ENCODE measurements at regions not wholly inside any gene's neighbourhood (a gene's known extent, or its start where the extent isn't known, plus 50 kb on each side); places are given as distances from the start of the nearest gene placed in this dataset.
"Not testable (repeated sequence)": the region's sequence is repeated elsewhere in the genome, so short reads cannot be mapped to it uniquely, and the experiment has no call there.

DNA sequence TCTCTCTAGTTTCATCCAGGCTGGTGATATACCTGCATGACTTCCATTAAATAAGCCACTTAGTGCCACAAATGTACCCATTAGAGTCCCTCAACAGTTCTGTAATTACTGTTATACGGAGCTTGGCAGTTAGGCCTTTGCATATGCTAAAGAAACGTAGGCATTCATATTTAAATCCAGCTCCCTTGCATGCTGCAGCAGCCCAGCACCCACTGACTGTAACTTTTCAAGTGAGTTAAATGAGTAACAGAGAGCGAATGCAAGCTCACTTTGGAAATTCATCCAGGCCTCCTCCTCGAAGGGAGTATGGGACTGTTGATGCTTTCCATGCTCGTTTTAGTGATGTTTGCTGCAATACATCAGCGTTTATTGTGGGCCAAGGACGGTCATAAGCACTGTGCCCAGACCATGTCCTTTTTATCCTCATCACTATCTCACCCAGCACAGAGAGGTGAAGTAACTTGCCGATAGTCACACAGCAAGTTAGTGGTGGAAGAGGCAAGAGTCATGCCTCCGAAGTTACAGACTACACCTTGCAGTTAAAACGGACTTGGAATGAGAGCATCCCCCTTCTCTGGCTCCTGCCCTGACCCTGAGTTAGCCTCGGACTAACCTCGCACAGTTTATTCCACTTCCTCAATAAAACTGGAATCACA, 179.4 kb upstream of the PDE10A start:
- DNase-seq (no peak), ATAC-seq (no peak)
- no peaks in the 10 kb centered on the region for H3K9me3 ChIP-seq
- intact Hi-C loops (cut with DNase I) = no loop called here
- peaks cover 0 to 4% of the 10 kb centered on the region in 2 donors for H3K27me3 ChIP-seq
- TF ChIP-seq POLR2A (IDR thresholded peaks at IDR 0.05) (no peak), CTCF (IDR thresholded peaks at IDR 0.05) (no peak)
- H3K36me3 ChIP-seq = no peaks in the 10 kb centered on the region
- H3K4me1 ChIP-seq = peaks cover 0 to 10% (median 5%) of the 10 kb centered on the region in 4 donors
- no peak overlapping the region for H3K4me3 ChIP-seq
- no peak overlapping the region for H3K27ac ChIP-seq
- WGBS (ENCODE audit: insufficient coverage, low coverage, low lambda C conversion rate, missing lambda C conversion rate) = 71% methylated on average over 11 of the region's 12 CpGs

GRCh38 chr6:165841153-165841558, 178.1 kb upstream of the PDE10A start:
- WGBS (ENCODE audit: insufficient coverage, low coverage, low lambda C conversion rate, missing lambda C conversion rate) = 19% methylated on average over 4 of the region's 9 CpGs

DNA sequence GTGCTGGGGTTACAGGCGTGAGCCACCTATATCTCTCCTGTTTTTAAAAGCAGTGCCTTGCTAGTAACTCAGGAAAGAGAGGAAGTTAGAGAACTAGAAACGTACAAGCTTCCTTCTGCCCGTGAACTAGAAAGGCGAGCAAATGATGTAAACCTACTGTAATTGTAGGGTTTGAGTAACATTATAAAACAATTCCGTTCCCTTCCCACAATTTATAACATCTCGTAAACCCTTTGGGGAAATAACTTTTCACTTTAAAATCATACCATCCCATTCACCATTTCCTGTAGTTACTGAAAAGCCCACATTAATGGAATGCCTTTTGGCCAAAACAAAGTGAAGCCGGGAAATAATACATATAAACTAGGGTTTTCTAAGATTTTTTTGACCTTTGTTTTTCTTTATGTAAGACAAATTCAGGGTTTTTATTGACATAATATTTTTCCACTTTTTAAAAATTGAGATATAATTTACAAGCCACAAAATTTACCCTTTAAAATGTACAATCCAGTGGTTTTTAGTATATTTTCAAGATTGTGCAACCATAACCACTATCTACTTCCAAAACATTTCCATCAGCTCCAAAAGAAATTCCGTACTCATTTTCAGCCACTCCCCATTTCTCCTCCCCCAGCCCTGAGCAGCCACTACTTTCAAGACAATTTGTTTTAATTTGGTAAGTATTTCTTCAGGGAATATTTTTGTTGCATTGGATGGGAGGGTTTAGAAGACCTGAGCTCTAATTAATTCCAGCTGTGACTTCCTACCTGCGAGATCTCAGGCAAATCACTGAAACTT, 175.1 kb upstream of the PDE10A start:
- no peak for ATAC-seq
- Histone ChIP-seq H3K4me1 (peaks cover 0 to 30% (median 12%) of the 10 kb centered on the region in 4 donors), H3K36me3 (no peaks in the 10 kb centered on the region), H3K27me3 (peaks cover 0 to 4% of the 10 kb centered on the region in 2 donors), H3K4me3 (no peak overlapping the region), H3K27ac (no peak overlapping the region), H3K9me3 (no peaks in the 10 kb centered on the region)
- no peak for DNase-seq
- intact Hi-C loops (cut with DNase I) = no loop called here
- WGBS (ENCODE audit: insufficient coverage, low coverage, low lambda C conversion rate, missing lambda C conversion rate) = 68% methylated on average over 9 of the region's 9 CpGs
- TF ChIP-seq POLR2A (IDR thresholded peaks at IDR 0.05) (no peak), CTCF (IDR thresholded peaks at IDR 0.05) (no peak)

More at GRCh38 chr6:165841153-165841558, 178.1 kb upstream of the PDE10A start:
- no peak overlapping the region for H3K4me3 ChIP-seq
- peak; percentile 74 to 94 (median 90) for ATAC-seq
- H3K27me3 ChIP-seq = peaks cover 0 to 4% of the 10 kb centered on the region in 2 donors
- no peaks in the 10 kb centered on the region for H3K36me3 ChIP-seq
- peaks cover 0 to 10% (median 5%) of the 10 kb centered on the region in 4 donors for H3K4me1 ChIP-seq
- TF ChIP-seq CTCF (IDR thresholded peaks at IDR 0.05) (no peak), POLR2A (IDR thresholded peaks at IDR 0.05) (no peak)
- no peaks in the 10 kb centered on the region for H3K9me3 ChIP-seq
- peak in 1 of 3 donors; percentile 53 for DNase-seq
- no peak overlapping the region for H3K27ac ChIP-seq
- intact Hi-C loops (cut with DNase I) = no loop called here

GRCh38 chr6:165836648-165837047, 173.6 kb upstream of the PDE10A start:
- H3K27ac ChIP-seq; intact Hi-C loops (cut with DNase I); H3K4me3 ChIP-seq; H3K9me3 ChIP-seq; ATAC-seq; H3K36me3 ChIP-seq; DNase-seq; H3K27me3 ChIP-seq: not testable (repeated sequence)
- peaks cover 0 to 30% (median 12%) of the 10 kb centered on the region in 4 donors for H3K4me1 ChIP-seq
- 83% methylated on average over 4 of the region's 4 CpGs for WGBS (ENCODE audit: insufficient coverage, low coverage, low lambda C conversion rate, missing lambda C conversion rate)

DNA sequence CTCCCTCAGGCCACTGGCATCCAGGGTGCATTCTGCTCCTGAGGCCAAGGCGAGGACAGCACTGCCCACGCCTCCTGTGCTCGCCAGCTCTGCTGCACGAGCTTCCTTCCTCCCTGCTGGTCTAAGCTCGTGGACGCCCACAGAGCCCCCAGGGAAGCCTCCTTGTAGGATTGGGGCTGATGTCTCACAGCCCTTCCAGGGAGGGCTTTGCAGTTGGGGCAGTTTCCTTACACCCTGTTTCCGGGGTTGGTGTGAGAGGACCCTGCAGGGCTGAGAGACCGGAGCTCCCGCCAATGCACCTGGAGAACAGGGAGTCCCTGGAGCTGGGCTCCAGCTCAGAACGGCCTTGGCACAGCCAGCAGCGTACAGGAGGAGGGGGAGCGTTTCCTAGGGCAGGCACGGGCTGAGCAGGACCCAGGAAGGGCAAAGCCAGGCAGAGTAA, 172.4 kb upstream of the PDE10A start:
- H3K27ac ChIP-seq = no peak overlapping the region
- intact Hi-C loops (cut with DNase I) = no loop called here
- no peak overlapping the region for H3K4me3 ChIP-seq
- H3K36me3 ChIP-seq = no peaks in the 10 kb centered on the region
- TF ChIP-seq POLR2A (IDR thresholded peaks at IDR 0.05) (no peak), CTCF (IDR thresholded peaks at IDR 0.05) (no peak)
- peak in 1 of 3 donors; percentile 76 for DNase-seq
- peaks cover 0 to 4% of the 10 kb centered on the region in 2 donors for H3K27me3 ChIP-seq
- peaks cover 0 to 20% (median 8%) of the 10 kb centered on the region in 4 donors for H3K4me1 ChIP-seq
- 42% methylated on average over 13 of the region's 13 CpGs for WGBS (ENCODE audit: insufficient coverage, low coverage, low lambda C conversion rate, missing lambda C conversion rate)
- peak in 3 of 4 donors; percentile 21 to 48 (median 28) for ATAC-seq
- no peaks in the 10 kb centered on the region for H3K9me3 ChIP-seq

All from right lobe of liver (tissue), 6 donors.